GM23338 (cell line): ENCODE measurements at regions not wholly inside any gene's neighbourhood (a gene's known extent, or its start where the extent isn't known, plus 50 kb on each side); places are given as distances from the start of the nearest gene placed in this dataset.

Experiments used
- CREB1 ChIP-seq: fragments of 250-450 bp; sonication (Bioruptor Pico); IDR thresholded peaks from 2 replicates; pipeline ENCODE4 v1.5.0; 2020; ENCODE audit warnings: low read depth, mild to moderate bottlenecking, moderate library complexity
- ETS1 ChIP-seq: IDR thresholded peaks from 2 replicates; pipeline ENCODE4 v1.6.1; 2016; ENCODE audit warnings: antibody characterized with exemption
- EZH2 ChIP-seq: fragments of 200-600 bp; sonication (generic); IDR thresholded peaks from one replicate; pipeline ENCODE4 v1.8.0; 2017; ENCODE audit warnings: antibody characterized with exemption, mild to moderate bottlenecking, low read depth; ENCODE audit not compliant: unreplicated experiment
- EZH2phosphoT487 ChIP-seq: fragments of 200-600 bp; sonication (generic); IDR thresholded peaks from one replicate; pipeline ENCODE4 v1.8.1; 2018; ENCODE audit warnings: antibody characterized with exemption; ENCODE audit not compliant: unreplicated experiment
- NANOG ChIP-seq: IDR thresholded peaks from 2 replicates; pipeline ENCODE4 v1.6.1; 2016; ENCODE audit warnings: antibody characterized with exemption, borderline replicate concordance
- POLR2AphosphoS5 ChIP-seq: IDR thresholded peaks from 2 replicates; pipeline ENCODE4 v1.6.1; 2016; ENCODE audit warnings: antibody characterized with exemption, low read depth
- REST ChIP-seq: IDR thresholded peaks from one replicate; pipeline ENCODE4 v1.6.1; 2018; ENCODE audit warnings: antibody characterized with exemption; ENCODE audit not compliant: unreplicated experiment
- STAT1 ChIP-seq: IDR thresholded peaks from one replicate; pipeline ENCODE4 v1.6.1; 2016; ENCODE audit warnings: antibody characterized with exemption; ENCODE audit not compliant: unreplicated experiment
- ZNF114 ChIP-seq: fragments of 250-450 bp; sonication (Bioruptor Pico); IDR thresholded peaks from 2 replicates; pipeline ENCODE4 v1.5.0; 2020; ENCODE audit warnings: mild to moderate bottlenecking, moderate library complexity
- TF ChIP-seq, protein P1 (sequence below), 2 experiments: fragments of 200-600 bp in 1 of 2; sonication (generic) in 1 of 2; conservative IDR thresholded peaks; 2 replicates each; pipeline versions ENCODE4 v1.5.1 to v1.6.1; 2016 to 2017; ENCODE audit warnings: antibody characterized with exemption in 2 of 2, low read depth in 2 of 2, mild to moderate bottlenecking in 2 of 2, moderate library complexity in 1 of 2

- no peak for TF ChIP-seq EZH2
- TF ChIP-seq, protein P1, sequence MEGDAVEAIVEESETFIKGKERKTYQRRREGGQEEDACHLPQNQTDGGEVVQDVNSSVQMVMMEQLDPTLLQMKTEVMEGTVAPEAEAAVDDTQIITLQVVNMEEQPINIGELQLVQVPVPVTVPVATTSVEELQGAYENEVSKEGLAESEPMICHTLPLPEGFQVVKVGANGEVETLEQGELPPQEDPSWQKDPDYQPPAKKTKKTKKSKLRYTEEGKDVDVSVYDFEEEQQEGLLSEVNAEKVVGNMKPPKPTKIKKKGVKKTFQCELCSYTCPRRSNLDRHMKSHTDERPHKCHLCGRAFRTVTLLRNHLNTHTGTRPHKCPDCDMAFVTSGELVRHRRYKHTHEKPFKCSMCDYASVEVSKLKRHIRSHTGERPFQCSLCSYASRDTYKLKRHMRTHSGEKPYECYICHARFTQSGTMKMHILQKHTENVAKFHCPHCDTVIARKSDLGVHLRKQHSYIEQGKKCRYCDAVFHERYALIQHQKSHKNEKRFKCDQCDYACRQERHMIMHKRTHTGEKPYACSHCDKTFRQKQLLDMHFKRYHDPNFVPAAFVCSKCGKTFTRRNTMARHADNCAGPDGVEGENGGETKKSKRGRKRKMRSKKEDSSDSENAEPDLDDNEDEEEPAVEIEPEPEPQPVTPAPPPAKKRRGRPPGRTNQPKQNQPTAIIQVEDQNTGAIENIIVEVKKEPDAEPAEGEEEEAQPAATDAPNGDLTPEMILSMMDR (conservative IDR thresholded peaks at IDR 0.05; ENCODE audit: low read depth in 2 of 2), result no peak
- no peak for TF ChIP-seq EZH2phosphoT487
- no peak for TF ChIP-seq POLR2AphosphoS5
- TF ChIP-seq REST, result no peak
- TF ChIP-seq CREB1 (CRISPR knock-in tag), result no peak
- TF ChIP-seq STAT1, result no peak
- no peak for TF ChIP-seq NANOG
- TF ChIP-seq ETS1, result no peak
- no peak for TF ChIP-seq ZNF114 (CRISPR knock-in tag)
Measured at GRCh38 chr10:84077768-84078167, 61.5 kb upstream of the GHITM start.
